ENCODE measurements at regions not wholly inside any gene's neighbourhood (a gene's known extent, or its start where the extent isn't known, plus 50 kb on each side); places are given as distances from the start of the nearest gene placed in this dataset.

- Histone ChIP-seq H3K36me3 (ENCODE audit: low read depth, missing control alignments) (no peaks in the 10 kb centered on the region), H3K27ac (no peak overlapping the region), H3K9me3 (no peaks in the 10 kb centered on the region), H3K4me3 (no peak overlapping the region), H3K27me3 (no peaks in the 10 kb centered on the region), H3K4me1 (no peaks in the 10 kb centered on the region)
- TF ChIP-seq, protein P1, sequence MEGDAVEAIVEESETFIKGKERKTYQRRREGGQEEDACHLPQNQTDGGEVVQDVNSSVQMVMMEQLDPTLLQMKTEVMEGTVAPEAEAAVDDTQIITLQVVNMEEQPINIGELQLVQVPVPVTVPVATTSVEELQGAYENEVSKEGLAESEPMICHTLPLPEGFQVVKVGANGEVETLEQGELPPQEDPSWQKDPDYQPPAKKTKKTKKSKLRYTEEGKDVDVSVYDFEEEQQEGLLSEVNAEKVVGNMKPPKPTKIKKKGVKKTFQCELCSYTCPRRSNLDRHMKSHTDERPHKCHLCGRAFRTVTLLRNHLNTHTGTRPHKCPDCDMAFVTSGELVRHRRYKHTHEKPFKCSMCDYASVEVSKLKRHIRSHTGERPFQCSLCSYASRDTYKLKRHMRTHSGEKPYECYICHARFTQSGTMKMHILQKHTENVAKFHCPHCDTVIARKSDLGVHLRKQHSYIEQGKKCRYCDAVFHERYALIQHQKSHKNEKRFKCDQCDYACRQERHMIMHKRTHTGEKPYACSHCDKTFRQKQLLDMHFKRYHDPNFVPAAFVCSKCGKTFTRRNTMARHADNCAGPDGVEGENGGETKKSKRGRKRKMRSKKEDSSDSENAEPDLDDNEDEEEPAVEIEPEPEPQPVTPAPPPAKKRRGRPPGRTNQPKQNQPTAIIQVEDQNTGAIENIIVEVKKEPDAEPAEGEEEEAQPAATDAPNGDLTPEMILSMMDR (IDR thresholded peaks at IDR 0.05) = no peak
- no peak for TF ChIP-seq POLR2A (IDR thresholded peaks at IDR 0.05)
- DNase-seq = no peak
- intact Hi-C loops (cut with DNase I; ENCODE audit: low total_unique reads) = no loop called here
- WGBS, 2 donors = 76 to 81% methylated on average over 1 of the region's 1 CpG
Measured at GRCh38 chr6:98339506-98339905, 494.9 kb upstream of the POU3F2 start.

GRCh38 chr6:98343004-98343403, 491.4 kb upstream of the POU3F2 start:
- Histone ChIP-seq H3K27me3 (no peaks in the 10 kb centered on the region), H3K4me3 (no peak overlapping the region), H3K36me3 (ENCODE audit: low read depth, missing control alignments) (no peaks in the 10 kb centered on the region), H3K27ac (no peak overlapping the region), H3K9me3 (no peaks in the 10 kb centered on the region), H3K4me1 (no peaks in the 10 kb centered on the region)
- no peak for TF ChIP-seq POLR2A (IDR thresholded peaks at IDR 0.05)
- TF ChIP-seq, protein P1 (IDR thresholded peaks at IDR 0.05) = no peak
- DNase-seq = no peak
- intact Hi-C loops (cut with DNase I; ENCODE audit: low total_unique reads) = no loop called here

- H3K4me3 ChIP-seq = no peak overlapping the region
- no peaks in the 10 kb centered on the region for H3K9me3 ChIP-seq
- intact Hi-C loops (cut with DNase I; ENCODE audit: low total_unique reads) = no loop called here
- no peak for DNase-seq
- H3K27ac ChIP-seq = no peak overlapping the region
- H3K36me3 ChIP-seq (ENCODE audit: low read depth, missing control alignments) = no peaks in the 10 kb centered on the region
- H3K4me1 ChIP-seq = no peaks in the 10 kb centered on the region
- TF ChIP-seq, protein P1 (IDR thresholded peaks at IDR 0.05) = no peak
- no peak for TF ChIP-seq POLR2A (IDR thresholded peaks at IDR 0.05)
- H3K27me3 ChIP-seq = no peaks in the 10 kb centered on the region
Measured at GRCh38 chr6:98343797-98344196, 490.6 kb upstream of the POU3F2 start.

DNA sequence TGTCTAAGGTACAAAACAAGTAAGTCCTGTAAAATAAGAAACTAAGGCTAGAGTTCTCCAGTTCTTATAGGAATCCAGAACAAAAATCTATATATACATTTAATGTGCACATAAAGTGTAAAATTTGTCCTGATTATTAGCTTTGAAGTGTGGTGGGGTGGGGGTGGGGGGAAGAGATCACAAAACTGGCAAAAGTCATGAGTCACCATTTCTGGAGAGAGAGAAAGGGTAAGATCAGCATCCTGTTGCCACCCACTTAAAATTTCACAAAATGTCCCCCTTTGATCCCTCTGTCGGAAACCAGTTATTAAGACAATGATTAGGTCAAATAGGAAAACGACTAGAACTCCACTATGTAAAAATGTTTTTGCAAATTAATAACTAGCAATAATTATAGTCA, 482.0 kb upstream of the POU3F2 start:
- no peaks in the 10 kb centered on the region for H3K27me3 ChIP-seq
- no peaks in the 10 kb centered on the region for H3K4me1 ChIP-seq
- H3K36me3 ChIP-seq (ENCODE audit: low read depth, missing control alignments) = no peaks in the 10 kb centered on the region
- no peaks in the 10 kb centered on the region for H3K9me3 ChIP-seq
- intact Hi-C loops (cut with DNase I; ENCODE audit: low total_unique reads) = no loop called here
- H3K27ac ChIP-seq = no peak overlapping the region
- no peak for TF ChIP-seq POLR2A (IDR thresholded peaks at IDR 0.05)
- TF ChIP-seq, protein P1 (IDR thresholded peaks at IDR 0.05) = no peak
- WGBS, 2 donors = 80 to 85% methylated on average over 2 of the region's 2 CpGs
- no peak overlapping the region for H3K4me3 ChIP-seq
- DNase-seq = no peak

GRCh38 chr6:98358173-98358572, 476.2 kb upstream of the POU3F2 start:
- intact Hi-C loops (cut with DNase I; ENCODE audit: low total_unique reads) = no loop called here
- Histone ChIP-seq H3K27me3 (no peaks in the 10 kb centered on the region), H3K4me1 (no peaks in the 10 kb centered on the region), H3K36me3 (ENCODE audit: low read depth, missing control alignments) (no peaks in the 10 kb centered on the region), H3K27ac (no peak overlapping the region), H3K9me3 (no peaks in the 10 kb centered on the region), H3K4me3 (no peak overlapping the region)
- TF ChIP-seq POLR2A (IDR thresholded peaks at IDR 0.05) = no peak
- TF ChIP-seq, protein P1 (IDR thresholded peaks at IDR 0.05) = no peak
- no peak for DNase-seq
- WGBS, 2 donors = 75 to 80% methylated on average over 3 of the region's 3 CpGs

Measured in testis (tissue), 2 donors.